ENCODE measurements at regions not wholly inside any gene's neighbourhood (a gene's known extent, or its start where the extent isn't known, plus 50 kb on each side); places are given as distances from the start of the nearest gene placed in this dataset.
"Not testable (repeated sequence)": the region's sequence is repeated elsewhere in the genome, so short reads cannot be mapped to it uniquely, and the experiment has no call there.

DNA sequence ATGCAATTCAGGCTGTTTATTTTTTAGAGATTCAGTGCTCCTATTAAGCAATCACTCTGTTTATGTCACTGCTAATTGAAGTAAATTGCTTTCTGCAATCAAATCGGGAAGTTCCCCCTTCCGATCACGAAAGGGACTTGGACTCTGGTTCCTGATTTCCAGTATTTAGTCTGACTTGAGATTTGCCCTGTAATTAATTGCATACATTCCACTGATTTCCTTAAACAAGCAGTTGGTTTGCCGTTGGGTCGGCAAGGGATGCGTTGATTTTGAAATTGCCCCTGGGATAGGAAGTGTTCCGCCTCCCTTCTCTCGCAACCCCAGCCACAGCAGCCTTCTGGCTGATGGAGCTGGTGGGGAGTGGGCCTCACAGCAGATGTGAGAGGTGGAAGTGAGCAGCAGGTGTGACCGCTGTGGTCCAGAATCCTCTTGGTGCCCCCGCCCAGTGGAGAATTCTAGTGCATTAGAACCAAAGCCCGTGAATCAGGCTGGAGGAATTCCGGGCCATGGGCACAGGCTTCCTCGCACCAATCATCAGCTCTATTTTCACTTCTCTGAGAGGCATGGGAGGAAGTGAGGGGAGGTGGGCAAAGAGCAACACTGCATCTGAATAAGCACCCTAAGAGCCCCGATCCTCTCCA lies 102.5 kb downstream of the SPRY4 start:
- FAIRE-seq (no peak), DNase-seq (ENCODE audit: low spot score) (no peak)

GRCh38 chr5:142221091-142221860 lies 103.5 kb downstream of the SPRY4 start:
- FAIRE-seq, result no peak
- DNase-seq (ENCODE audit: low spot score), result no peak

GRCh38 chr5:142219146-142219545 lies 105.7 kb downstream of the SPRY4 start:
- DNase-seq (ENCODE audit: low spot score) (no peak), FAIRE-seq (no peak)

- no peak for DNase-seq (ENCODE audit: low spot score)
- FAIRE-seq, result no peak
Measured at GRCh38 chr5:142216931-142217330, 107.9 kb downstream of the SPRY4 start.

DNA sequence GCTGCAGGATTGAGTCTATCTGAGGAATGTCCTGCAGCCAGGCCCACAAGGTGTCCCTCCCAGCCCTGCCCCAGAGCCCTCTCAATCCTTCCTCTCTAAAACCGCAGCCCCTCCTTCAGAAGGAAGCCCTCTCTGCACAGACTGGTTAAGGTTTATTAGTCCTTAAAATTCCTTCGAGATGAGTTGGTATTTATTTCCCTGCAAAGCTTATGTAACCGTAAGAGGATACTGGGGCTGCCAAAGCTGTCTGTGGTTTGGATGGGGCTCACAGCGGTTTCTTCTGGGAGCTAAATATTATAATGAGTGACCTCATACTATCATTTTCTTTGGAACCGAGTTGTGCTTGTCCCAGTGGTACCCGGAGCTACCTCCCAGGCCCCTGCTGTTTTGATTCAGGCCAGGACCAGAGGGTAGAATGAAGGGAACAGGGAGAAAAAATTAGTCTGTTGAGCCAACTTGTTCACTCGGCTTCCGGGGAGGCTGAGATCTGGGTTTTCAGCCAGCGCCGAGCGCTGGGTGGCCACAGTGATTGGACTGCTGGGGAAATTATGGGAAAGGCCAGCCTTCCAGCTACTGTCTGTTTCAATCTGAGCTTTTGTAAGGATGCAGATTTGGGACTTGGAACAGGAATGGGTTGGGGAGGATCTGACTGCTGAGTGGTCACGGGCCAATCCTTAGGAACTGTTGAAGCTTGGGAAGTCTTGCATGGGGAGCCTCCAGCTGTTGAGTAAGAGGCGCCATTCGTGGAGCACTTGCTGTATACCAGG lies 107.5 kb downstream of the NDFIP1 start:
- peak; percentile 95 for DNase-seq (ENCODE audit: low spot score)
- peak; percentile 93 for FAIRE-seq

DNA sequence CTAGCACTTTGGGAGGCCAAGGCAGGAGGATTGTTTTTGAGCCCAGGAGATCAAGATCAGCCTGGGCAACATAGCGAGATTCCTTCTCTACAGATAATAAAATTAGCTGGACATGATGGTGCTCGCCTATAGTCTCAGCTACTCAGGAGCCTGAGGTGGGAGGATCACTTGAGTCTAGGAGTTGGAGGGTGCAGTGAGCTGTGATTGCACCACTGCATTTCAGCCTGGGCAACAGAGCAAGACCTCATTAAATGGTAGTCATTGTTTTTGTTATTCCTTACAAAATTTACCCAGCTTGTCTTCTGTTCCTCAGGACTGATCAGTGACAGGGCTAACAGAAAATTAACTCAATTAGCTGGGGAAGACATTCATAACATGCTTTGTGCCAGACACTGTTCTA lies 104.5 kb downstream of the NDFIP1 start:
- no peak for FAIRE-seq
- DNase-seq (ENCODE audit: low spot score), result no peak

- FAIRE-seq, result no peak
Measured at GRCh38 chr5:142211918-142212317, 103.3 kb downstream of the NDFIP1 start.

GRCh38 chr5:142210864-142211412 lies 102.4 kb downstream of the NDFIP1 start:
- FAIRE-seq, result no peak

More at GRCh38 chr5:142211918-142212317, 103.3 kb downstream of the NDFIP1 start:
- DNase-seq (ENCODE audit: low spot score), result no peak

GRCh38 chr5:142210011-142210410 lies 101.4 kb downstream of the NDFIP1 start:
- FAIRE-seq, result no peak

More at GRCh38 chr5:142210864-142211412, 102.4 kb downstream of the NDFIP1 start:
- no peak for DNase-seq (ENCODE audit: low spot score)

DNA sequence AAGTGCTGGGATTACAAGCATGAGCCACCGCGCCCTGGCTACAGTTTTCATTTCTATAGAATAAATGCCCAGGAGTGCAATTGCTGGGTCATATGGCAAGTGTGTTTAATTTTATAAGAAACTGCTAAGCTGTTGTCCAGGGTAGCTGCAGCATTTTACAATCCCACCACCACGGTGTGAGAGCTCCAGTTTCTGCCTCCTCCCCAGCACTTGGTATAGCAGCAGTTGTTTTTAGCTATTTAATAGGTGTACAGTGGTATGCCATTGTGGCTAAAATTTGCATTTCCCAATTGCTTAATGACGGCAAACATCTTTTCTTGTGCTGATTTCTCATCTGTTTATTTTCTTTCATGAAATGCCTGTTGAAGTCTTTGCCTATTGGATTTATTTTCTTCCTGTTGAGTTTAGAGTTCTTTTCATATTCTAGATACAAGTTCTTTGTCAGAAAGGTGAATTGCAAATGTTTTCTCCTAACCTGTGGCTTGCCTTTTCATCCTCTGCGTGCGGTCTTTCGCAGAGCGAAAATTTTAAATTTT lies 100.3 kb downstream of the NDFIP1 start:
- DNase-seq (ENCODE audit: low spot score), result no peak
- no peak for FAIRE-seq

More at GRCh38 chr5:142210011-142210410, 101.4 kb downstream of the NDFIP1 start:
- no peak for DNase-seq (ENCODE audit: low spot score)

DNA sequence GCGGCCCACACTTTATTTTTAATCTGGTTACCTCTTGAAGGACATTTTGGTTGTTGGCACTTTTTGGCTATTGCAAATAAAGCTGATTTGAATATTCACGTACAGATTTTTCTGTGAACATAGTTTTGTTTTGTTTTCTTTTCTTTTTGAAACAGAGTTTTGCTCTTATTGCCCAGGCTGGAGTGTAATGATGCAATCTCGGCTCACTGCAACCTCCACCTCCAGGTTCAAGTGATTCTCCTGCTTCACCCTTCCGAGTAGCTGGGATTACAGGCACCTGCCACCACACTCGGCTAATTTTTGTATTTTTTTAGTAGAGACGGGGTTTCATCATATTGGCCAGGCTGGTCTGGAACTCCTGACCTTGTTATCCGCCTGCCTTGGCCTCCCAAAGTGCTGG lies 99.7 kb downstream of the NDFIP1 start:
- DNase-seq (ENCODE audit: low spot score); FAIRE-seq: not testable (repeated sequence)

DNA sequence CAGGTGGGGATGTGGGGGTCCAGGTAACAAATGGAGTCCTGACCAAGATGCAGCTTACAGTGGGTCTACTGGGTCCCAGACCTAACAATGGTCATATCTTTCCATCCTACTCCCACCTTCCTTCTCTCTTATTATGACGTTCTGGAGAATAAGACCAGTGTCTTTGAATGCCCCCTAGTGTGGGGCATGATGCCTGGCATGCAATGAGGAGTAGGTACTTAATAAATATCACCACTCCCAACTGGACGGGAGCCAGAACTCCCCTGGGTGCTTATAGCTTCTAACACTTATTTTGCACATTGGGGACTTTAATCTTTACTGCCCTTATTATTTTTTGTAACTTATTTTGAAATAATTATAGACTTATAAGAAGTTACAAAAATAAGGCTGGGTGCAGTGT lies 98.2 kb downstream of the NDFIP1 start:
- FAIRE-seq (no peak), DNase-seq (ENCODE audit: low spot score) (no peak)

- FAIRE-seq (no peak), DNase-seq (ENCODE audit: low spot score) (no peak)
Measured at GRCh38 chr5:142204219-142204618, 95.6 kb downstream of the NDFIP1 start.
